ENCODE measurements at regions not wholly inside any gene's neighbourhood (a gene's known extent, or its start where the extent isn't known, plus 50 kb on each side); places are given as distances from the start of the nearest gene placed in this dataset.
"Not testable (repeated sequence)": the region's sequence is repeated elsewhere in the genome, so short reads cannot be mapped to it uniquely, and the experiment has no call there.

DNA sequence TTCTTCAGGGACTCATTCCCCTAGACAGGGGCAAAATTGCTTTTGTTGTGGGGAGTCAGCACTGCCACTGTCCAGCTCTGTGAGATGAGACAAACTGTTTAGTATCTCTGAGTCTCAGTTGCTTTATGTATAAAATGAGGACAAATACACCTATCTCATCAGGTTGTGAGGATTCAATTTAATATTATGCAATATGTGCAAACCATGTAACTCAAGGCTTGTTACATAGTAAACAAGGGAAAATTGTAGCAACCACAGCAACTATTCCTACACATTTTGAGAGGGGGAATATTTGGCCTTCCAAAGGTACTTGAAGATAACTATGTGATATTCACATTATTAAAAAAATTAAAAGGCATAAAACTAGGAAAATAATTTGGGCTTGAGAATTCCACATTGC is 411.9 kb upstream of the SLC30A5 start:
- no peak for DNase-seq

DNA sequence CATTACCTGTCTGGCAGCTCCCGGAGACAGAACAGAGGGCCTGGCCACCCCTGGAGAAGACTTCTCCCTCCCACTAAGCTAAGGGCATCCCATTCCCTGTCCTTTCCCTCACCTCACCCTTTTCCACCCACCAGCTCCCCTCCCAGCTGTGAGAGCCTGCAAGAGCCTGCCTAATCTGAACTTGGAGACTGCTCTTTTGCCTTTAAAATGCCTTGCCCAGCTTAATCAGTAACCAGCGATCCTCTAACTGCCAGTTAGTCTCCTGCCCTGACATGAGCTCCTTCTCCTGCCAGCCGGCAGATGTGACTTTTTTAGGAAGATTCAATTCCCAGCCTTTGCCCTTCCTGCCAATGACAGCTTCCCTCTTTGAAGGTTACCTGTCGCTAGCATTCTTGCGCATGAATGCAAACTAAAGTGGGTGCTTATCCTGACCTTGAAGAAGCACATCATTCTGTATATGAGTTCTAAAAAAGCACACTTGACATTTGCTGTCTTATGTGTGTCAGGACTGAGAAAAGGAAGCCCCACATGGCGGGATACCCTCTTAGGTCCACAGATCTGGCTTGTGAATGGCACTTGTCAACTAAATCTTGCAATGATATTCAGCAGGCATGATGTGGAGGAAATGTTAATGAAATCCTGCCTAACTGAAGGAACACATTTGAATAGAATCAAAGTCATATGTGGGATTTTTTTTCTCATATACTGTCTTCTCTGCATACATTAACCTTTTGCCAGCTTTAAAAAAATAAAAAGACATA is 411.2 kb upstream of the SLC30A5 start:
- no peak for DNase-seq

DNA sequence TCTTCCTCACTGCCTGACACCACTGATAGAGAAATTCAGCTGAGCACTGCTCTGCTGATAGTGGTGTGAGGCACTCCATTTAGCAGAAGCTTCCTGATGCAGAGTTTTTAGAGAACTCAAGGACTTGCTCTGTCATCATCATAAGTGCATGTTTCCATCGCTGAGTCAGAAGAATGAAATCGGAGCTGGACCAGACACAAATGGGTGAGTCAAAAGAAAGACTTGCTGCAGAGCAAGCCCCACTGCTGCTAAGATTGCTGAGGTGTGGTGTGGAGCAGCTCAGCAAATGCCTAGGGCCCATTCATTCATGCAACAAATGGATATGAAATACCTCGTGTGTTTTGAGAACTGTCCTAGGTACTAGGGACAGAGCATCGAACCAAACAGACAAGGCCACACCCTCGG is 410.2 kb upstream of the SLC30A5 start:
- DNase-seq = no peak

DNA sequence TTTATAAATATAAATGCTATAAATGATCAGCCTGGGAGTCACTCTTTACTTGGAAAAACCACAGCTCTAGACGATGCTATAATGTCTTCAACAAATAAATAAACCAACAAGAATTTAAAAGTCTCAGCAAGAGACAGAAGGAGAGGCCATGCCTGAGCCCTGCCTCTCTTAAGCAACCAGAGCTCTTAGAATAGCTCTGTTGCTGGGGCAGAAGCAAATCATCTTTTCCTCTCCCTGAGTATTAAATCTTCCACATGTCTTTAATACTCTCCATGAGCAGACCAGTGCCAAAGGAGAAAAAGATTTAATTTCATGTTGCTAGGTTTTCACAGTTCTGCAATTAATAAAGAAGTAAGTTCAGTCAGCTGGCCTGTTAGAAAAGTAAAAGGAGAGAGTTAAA is 408.0 kb upstream of the SLC30A5 start:
- DNase-seq = no peak

DNA sequence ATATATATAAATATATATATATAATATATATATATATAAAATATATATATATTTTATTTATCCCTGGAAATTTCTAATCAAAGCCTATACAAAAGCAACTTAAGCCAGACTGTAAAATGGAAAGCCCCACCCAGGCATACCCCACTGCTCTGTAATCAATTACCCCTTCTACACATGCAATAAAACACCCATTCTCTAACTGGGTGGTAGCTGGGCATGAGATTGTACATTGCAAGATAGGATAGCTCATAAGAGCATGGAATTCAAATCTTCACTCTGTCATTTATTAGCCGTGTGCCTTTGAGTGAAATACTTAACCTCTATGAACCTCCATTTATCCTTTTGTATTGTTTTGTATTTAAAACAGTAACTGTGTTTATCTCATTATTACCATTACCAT is 405.3 kb upstream of the SLC30A5 start:
- DNase-seq = no peak

DNA sequence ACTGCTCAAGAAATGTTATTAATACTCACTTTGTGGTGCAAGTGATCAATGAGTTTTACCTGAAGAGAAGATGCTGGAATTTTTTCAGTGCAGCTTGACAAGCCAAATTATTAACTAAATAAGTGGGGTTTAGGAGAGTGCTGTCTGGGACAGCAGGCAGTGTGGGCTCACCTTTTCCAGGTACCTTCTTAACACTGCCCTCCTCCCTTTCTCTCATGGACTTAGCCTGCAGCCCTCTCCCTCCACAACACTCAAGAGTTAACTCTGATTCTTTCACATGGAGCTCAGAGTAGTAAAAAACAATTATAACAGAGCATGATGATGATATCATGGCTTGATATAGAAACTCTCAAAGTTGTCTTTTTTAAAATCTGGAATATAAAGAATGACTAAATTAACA is 404.8 kb upstream of the SLC30A5 start:
- no peak for DNase-seq

DNA sequence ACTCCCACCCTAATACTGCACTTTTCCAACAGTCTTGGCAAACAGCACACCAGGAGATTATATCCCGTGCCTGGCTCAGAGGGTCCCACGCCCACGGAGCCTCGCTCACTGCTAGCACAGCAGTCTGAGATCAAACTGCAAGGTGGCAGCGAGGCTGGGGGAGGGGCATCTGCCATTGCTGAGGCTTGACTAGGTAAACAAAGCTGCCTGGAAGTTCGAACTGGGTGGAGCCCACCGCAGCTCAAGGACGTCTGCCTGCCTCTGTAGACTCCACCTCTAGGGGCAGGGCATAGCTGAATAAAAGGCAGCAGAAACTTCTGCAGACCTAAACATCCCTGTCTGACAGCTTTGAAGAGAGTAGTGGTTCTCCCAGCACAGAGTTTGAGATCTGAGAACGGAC is 401.9 kb upstream of the SLC30A5 start:
- DNase-seq = not testable (repeated sequence)

DNA sequence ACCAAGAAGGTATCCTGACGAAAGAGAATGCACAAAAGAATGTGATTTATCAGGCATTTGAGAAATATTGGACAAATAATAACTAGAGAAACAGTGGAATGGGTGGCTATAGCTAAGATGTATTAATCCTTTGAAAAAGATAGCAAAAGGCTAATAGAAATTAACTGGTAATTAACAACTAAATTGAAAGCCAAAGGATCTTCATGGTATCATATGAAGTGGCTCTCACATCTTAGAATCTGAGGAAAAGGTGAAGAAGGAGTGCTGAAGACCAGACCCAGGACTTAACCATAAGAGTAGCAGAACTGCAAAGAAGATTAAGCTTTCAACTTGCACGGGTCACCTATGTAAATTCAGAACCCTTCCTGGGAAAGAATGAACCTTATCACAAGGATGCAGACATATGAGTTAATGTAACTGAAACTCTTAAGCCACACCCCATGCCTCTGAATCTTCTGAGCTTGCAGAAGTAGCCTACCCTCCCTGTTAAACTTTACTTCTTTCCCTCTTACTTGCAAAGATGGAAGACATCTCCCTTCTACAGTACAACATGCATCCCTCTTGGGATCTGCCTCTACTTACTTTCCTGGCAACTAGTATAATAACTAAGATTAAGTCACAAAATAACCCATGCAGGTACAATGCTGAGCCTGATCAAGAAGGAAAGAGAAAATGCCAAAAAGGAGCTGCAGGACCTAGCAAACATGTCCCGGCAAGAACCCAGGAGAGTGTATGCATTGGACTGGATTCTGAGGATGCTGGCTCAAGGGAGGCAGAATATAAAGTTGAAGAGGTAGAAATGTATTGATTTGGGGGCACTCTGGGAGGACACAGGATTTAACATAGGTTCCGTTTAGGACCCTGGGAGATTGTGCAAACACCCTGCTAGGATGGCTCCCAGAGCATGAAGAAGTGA is 395.5 kb upstream of the SLC30A5 start:
- DNase-seq = no peak

DNA sequence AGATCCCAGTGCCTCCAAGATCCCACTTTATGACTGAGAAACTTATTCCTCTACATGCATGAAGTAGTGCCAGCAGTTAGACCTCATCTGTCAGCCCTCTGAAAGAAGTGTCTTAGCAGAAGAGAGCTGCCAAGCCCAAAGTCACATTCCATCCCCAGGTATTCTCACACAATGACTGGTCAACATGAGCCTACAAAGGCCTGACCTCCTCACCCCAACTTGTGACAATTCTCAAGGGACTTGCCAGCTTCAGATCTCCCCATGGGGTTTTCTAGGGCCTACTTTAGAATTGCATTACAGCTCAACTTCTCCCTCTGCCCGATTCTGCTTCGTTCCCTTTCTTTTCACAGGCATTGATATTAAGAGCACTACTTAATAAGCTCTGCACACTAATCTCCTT is 393.8 kb upstream of the SLC30A5 start:
- DNase-seq = no peak

DNA sequence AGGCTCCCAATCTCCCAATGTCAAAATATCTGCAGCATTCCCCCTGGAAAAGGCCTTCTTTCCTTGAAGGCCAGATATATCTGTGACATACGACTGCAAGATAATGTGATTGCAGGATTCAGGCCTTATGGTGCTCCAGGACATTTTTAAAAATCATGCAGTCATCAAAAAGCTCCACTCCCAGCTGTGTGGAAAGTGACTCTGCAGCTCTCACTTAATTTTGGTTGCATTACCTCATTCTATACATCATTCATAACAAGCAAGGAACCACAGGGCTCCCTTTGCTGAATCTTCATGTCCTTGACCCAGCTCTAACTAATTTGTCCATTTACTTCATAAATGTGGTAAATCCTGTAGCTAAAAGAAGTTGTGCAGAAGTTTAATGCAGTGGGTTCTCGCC is 386.2 kb upstream of the SLC30A5 start:
- no peak for DNase-seq

DNA sequence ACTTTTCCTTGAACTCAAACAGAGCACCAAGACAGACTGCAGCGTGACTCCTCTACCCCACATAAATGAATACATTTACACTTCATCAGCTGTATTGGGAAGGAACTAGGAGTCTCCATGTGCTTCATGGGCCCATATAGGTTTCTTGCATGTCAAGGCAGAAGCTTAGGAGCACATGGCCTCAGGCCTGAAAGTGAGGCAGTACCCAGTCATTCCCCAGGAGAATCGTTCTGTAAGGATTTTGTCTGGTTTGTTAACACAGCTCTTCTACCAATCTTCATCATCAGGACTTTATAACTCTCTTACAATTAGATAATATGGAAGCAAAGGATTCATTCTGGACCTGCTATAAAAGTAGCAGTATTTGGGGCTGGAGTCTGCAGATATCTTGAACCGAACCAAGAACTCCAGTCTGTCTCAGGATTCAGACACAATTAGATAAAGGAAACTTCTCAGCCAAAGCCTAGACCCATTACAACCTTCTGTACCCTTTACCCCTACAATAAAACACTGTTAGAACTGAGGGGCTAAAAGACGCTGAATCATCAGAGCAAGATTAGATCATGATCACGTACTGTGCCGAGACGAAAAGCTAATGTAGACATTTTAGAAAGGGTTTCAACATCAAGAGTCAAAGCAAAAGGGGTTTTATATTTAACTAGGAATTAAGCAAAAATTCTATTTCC is 385.5 kb upstream of the SLC30A5 start:
- no peak for DNase-seq

DNA sequence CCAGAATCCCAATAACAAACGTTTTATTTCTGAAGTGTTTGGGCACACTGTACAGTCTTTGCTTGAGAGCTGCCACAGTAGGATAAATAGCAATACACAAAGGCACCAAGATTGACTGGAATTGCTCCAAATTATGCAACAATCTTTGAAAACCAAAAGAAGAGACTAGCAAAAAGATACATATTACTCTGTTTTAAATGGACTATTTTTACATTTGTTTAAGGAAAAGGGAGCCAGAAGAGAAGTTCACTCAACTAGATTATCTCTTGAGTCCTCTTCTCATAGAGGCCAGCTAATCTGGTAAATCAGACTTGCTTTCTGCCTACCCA is 385.0 kb upstream of the SLC30A5 start:
- DNase-seq = no peak

DNA sequence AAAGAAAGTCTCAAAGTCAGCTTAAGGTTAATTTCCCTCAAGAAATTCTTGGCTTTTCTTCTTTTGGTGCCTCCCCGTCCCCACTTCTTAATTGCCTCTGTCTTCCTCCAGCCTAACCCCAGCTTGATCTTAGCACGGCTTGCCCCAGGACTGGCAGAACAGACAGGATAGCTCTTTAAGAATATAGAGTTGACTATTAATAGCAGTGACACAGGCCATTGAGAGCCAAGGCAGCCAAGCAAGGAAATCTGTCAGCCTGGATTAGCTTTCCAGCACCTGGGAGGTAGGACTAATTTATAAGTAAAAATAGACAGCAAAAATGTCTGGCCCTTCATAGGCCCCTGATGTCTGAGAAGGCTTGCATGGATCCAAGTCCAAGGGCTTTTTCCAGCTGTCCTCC is 384.6 kb upstream of the SLC30A5 start:
- no peak for DNase-seq

DNA sequence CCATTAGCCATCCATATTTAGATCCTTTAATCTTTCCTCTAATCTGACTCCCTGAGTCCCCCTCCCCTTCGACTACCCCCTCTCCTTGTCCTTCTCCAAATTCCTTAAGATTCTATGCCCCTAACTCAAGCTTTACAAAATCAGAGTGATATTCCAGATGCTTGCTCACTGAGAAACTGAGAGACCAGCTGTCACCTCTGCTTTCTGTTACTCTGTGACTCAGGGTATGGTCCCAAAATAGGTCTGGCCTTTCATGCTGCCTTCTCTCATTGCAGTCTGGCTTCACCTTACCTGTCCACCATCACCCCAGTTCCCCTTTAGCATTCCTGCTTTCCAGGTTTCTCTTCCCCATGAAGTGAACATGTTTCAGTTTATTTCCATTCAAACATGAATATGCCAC is 383.3 kb upstream of the SLC30A5 start:
- no peak for DNase-seq

DNA sequence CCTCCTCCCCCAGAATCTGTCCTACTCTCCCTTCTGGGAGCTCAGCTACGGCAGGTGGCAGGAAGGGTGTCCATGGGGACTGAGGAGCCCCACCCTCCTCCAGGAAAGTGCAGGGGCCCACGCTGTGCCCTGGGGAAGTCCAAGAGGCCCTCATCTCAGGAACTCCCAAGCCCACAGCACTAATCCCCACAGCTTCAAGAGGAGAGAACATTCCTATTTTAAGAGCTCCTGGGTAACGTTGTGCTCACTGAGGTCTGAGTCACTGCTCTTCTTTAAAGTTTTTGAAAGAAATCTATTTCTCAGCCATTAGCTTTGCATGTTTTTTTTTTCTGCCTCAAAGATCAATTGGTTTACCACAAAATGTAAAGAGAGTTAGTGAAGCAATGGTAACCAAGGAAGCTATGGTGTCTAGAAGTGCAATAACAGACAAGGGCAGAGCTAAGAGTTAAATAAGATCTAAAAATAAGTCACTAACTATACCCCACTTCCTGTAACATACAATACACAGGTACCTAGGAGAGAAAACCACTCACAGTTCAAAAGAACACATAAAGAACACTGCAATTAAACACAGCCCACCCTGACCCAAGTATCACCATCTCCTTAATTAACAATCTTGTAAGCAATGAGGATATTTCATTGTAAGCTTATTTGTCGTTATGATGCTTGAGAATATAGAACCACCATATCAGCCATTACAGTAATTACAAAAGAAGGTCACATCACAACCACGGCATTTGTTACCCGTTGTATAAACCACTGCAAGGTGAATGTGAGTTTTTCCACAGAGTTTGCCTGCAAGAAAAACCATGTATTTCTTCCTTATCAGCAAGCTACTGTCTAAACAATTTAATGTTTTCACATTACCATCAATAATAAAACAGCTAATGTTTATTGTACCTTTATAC is 382.3 kb upstream of the SLC30A5 start:
- no peak for DNase-seq

DNA sequence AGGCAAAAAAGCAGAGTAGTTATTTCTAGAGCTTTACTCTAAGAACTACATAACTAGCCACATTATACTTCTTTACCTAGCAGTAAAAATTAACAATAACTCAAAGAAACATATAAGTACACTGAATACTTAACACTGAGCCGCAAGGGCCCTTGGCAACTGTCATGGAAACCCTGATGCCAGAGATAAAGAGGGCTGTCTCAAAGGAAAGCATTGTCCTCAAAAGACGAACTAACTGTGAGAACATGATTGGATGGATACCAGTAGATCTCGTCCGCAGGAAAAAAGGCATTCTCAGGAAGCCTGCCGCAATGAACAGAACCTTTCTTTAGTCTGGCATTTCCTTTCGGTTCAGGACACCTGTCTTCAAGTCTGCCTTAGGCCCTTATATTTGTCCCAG is 379.0 kb upstream of the SLC30A5 start:
- DNase-seq = no peak

DNA sequence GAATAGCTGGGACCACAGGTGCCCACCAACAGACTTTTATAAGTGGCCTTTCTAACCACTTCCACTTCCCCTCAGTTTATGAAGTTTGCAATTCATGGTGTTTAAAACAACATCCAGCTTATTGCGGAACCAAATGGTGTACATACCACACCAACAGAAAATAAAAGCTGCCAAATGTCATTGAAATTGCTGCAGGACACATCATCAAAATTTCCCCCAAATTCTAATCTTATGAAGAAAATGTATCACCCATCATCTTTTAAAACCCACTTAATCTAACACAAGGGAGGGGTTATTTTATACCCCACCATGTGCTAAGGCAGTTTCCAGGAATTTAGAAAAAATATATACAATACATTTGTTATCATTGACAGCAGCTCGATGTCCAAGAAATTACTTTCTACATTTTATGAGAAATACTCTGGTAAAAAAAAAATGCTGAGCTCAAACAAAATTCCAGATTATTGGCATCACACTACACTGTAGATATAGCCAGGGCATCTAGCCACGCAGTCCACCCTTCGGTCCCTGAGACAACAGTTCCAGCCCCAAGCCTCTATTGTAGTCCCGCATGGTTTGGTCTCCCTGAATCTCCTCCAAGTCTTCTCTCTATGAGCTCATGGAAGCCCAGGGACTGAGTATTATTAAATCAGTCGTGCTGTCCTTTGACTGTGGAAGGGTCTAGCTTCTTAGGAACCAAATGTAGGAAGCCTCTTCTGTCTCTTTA is 372.8 kb upstream of the SLC30A5 start:
- DNase-seq = no peak

DNA sequence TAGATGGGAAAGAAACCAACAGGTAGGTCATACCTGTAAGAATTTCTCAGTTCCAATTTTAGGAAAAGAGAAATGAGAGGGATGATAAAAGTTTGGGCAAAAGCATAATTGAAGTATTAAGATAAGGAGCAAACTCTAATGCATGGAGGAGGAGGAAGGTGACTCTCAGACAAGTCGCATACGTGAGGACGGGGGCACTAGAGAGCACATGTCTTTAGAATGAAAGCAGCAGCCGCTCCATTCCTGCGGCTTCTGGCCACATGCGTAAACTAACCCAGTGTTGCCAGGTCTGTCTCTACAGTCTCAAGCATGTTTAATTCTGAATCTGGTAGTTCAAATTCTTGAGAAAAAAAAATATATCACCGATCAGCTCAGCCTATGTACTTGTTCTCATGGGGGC is 371.5 kb upstream of the SLC30A5 start:
- no peak for DNase-seq

DNA sequence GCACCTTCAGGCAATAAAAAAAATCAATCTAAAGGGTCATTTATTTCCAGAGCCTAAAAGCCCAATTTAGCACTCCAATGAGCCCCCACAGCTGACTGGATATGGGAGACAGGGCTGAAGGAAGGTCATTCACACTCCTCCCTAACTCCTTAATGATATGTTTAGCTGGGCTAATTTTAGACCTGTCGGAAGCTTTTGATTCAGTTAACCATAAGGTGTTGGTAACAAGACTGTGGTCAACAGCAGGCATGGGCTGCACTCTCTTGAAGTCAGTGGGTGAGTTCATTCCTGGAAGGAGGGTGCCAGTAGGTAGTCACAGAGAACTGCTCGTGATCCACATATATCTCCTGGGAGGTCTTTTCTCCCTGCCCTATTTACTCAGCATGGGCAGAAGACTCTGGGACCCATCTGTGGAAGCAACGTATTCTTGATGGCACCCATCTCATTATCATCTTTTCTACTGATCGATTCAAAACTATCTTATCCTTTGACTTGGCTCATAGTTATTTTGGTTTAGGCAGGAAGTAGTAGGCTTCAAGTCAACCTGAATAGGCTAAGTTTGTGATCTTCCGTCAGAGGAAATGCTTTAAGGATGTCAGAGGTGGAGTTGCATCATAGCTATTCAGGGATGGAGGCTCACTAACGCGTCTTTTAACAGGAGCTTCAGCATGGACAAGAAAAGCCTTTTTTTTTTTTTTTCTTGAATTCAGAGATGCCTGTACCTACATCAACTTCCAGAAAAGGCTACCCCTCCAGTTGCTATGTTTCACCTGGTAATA is 367.7 kb upstream of the SLC30A5 start:
- DNase-seq = no peak

DNA sequence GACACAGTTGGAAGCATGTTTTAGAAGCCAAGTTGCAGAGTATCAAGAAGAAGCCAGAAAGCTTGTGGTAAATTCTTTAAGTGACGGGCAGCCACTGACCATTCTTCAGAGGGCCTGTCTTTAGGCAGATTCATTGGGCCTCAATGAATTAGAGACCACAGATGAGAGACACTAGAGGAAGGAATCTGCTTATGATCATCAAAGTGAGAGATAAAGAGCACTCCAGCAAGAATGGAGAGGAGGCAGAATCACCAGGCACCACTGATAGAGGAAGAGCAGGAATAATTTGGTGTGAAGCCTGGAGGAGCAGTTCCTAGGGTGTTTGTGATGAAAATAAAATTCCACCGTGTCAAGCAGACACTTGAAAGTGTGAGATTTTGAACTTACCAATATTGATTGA is 365.9 kb upstream of the SLC30A5 start:
- no peak for DNase-seq

DNA sequence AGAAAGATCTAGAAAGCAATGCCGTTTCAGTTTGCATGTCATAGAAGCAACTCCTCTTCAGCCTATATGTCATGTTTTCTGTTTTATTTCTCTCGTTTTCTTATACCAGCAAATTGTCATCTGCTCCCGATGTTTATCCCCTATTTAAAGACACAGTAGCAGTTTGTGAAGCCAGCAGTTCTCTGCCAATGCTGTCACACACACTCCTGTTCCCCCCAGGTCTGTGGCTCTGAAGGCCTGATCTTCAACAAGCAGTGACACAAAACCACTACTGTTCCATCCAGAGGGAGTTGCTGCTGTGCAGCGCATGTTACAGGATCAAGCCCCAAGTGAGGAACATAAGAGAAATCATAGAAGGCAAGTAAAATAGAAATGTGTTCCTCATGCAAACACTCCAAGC is 364.1 kb upstream of the SLC30A5 start:
- DNase-seq = no peak

Data from activated CD4-positive, alpha-beta T cell treated with anti-CD3 and anti-CD28 coated beads, Interleukin-2, amount 50 U/mL, for 4 hours (primary cell).